H1 (cell line): ENCODE measurements at regions not wholly inside any gene's neighbourhood (a gene's known extent, or its start where the extent isn't known, plus 50 kb on each side); places are given as distances from the start of the nearest gene placed in this dataset.

Source experiments
- CTCF ChIA-PET: fragments of 300-600 bp; sonication (Branson Sonifier 250); formaldehyde crosslinking; loops from one replicate; lab custom pipeline; 2021; ENCODE audit not compliant: partially characterized antibody; lab: Charles Lee
- POLR2A ChIA-PET: fragments of 300-600 bp; sonication (Branson Sonifier 250); formaldehyde crosslinking; loops from one replicate; lab custom pipeline; 2021; ENCODE audit warnings: inconsistent platforms; ENCODE audit not compliant: partially characterized antibody; lab: Charles Lee
- DNase-seq, 2 experiments: peaks; one replicate each; pipeline versions ENCODE4 v3.0.0 to v3.0.0-alpha.2; 2010 to 2022; ENCODE audit warnings: low spot score in 2 of 2, low read depth in 1 of 2, mixed read lengths in 1 of 2
- FAIRE-seq: peaks from 2 replicates; lab custom pipeline; 2011; peaks lifted over from hg19 to GRCh38; lab: Jason Lieb, UNC
- H2AFZ ChIP-seq: 2 replicates; pipeline ENCODE4 v1.8.1; 2012; ENCODE audit warnings: low read length, inconsistent platforms
- H2AK5ac ChIP-seq: 2 replicates; pipeline ENCODE4 v1.6.1; 2013; ENCODE audit warnings: low read depth, low read length
- H2BK120ac ChIP-seq: replicated peaks from 2 replicates; pipeline ENCODE3; 2013; ENCODE audit warnings: low read depth, low read length, inconsistent platforms
- H2BK12ac ChIP-seq: 2 replicates; pipeline ENCODE4 v1.6.1; 2013; ENCODE audit warnings: low read depth, low read length
- H2BK15ac ChIP-seq: 2 replicates; pipeline ENCODE4 v1.6.1; 2013; ENCODE audit warnings: low read length
- H2BK20ac ChIP-seq: 2 replicates; pipeline ENCODE4 v1.6.1; 2013; ENCODE audit warnings: low read length
- H2BK5ac ChIP-seq: 2 replicates; pipeline ENCODE4 v1.6.1; 2013; ENCODE audit warnings: low read depth, low read length
- H3K14ac ChIP-seq: 2 replicates; pipeline ENCODE4 v1.6.1; 2013; ENCODE audit warnings: inconsistent platforms; ENCODE audit not compliant: insufficient read length
- H3K18ac ChIP-seq: 2 replicates; pipeline ENCODE4 v1.6.1; 2013; ENCODE audit warnings: low read length; ENCODE audit errors: extremely low read depth
- H3K23ac ChIP-seq: 2 replicates; pipeline ENCODE4 v1.6.1; 2013; ENCODE audit warnings: inconsistent platforms; ENCODE audit not compliant: insufficient read length
- H3K23me2 ChIP-seq: 2 replicates; pipeline ENCODE4 v1.6.1; 2013; ENCODE audit warnings: low read depth, low read length
- H3K27ac ChIP-seq: 2 replicates; pipeline ENCODE4 v1.6.1; 2011; ENCODE audit warnings: low read depth, low read length, inconsistent platforms
- H3K27me3 ChIP-seq, 4 experiments: replicated peaks in 1 of 4; 1 replicate in 1 of 4; 2 replicates in 3 of 4; pipeline versions ENCODE4 v1.6.1 to v1.8.1; 2011 to 2013; ENCODE audit warnings: low read length in 3 of 4, mild to moderate bottlenecking in 3 of 4, inconsistent platforms in 2 of 4, mixed read lengths in 2 of 4, moderate library complexity in 1 of 4; ENCODE audit not compliant: control insufficient read depth in 3 of 4, insufficient read depth in 3 of 4; ENCODE audit errors: extremely low read depth in 1 of 4
- H3K36me3 ChIP-seq, 4 experiments: 2 replicates each; pipeline versions ENCODE4 v1.6.1 to v1.8.1; 2011 to 2013; ENCODE audit warnings: mild to moderate bottlenecking in 4 of 4, low read length in 3 of 4, moderate library complexity in 2 of 4, control low read depth in 1 of 4, inconsistent platforms in 1 of 4; ENCODE audit not compliant: insufficient read depth in 4 of 4, control insufficient read depth in 2 of 4
- H3K4ac ChIP-seq: replicated peaks from 2 replicates; pipeline ENCODE3; 2013; ENCODE audit warnings: low read length, low read depth, mixed read lengths, inconsistent platforms; ENCODE audit not compliant: insufficient read length
- H3K4me1 ChIP-seq, 4 experiments: replicated peaks in 1 of 4; 1 replicate in 1 of 4; 2 replicates in 3 of 4; pipeline versions ENCODE4 v1.6.1 to v1.8.1; 2011 to 2013; ENCODE audit warnings: low read length in 3 of 4, inconsistent platforms in 2 of 4, mixed read lengths in 1 of 4; ENCODE audit not compliant: insufficient read depth in 4 of 4, control insufficient read depth in 3 of 4
- H3K4me2 ChIP-seq, 2 experiments: 2 replicates each; pipeline versions ENCODE4 v1.6.1 to v1.8.1; 2011 to 2013; ENCODE audit warnings: low read depth in 2 of 2, low read length in 2 of 2, control low read depth in 1 of 2, inconsistent platforms in 1 of 2, mild to moderate bottlenecking in 1 of 2; ENCODE audit not compliant: insufficient read depth in 1 of 2
- H3K4me3 ChIP-seq, 4 experiments: fragments of 200-600, 300-600 bp in 1 of 4; sonication (generic), shearing (Covaris generic), sonication (Bioruptor Twin) in 1 of 4; 2 replicates each; pipeline versions ENCODE4 v1.5.1 to v1.8.1; 2011 to 2016; ENCODE audit warnings: low read length in 4 of 4, low read depth in 3 of 4, control low read depth in 2 of 4, inconsistent platforms in 2 of 4, mild to moderate bottlenecking in 2 of 4, mixed read lengths in 1 of 4, moderate library complexity in 1 of 4; ENCODE audit not compliant: insufficient read depth in 2 of 4; ENCODE audit errors: extremely low read depth in 1 of 4
- H3K56ac ChIP-seq: replicated peaks from 2 replicates; pipeline ENCODE3; 2013; ENCODE audit warnings: low read depth, mild to moderate bottlenecking, mixed read lengths, low read length, inconsistent platforms; ENCODE audit not compliant: insufficient read length
- H3K79me1 ChIP-seq: 2 replicates; pipeline ENCODE4 v1.6.1; 2013; ENCODE audit warnings: low read depth, low read length, control low read depth
- H3K79me2 ChIP-seq, 2 experiments: 2 replicates each; pipeline versions ENCODE4 v1.6.1 to v1.8.1; 2012 to 2013; ENCODE audit warnings: low read length in 2 of 2, mild to moderate bottlenecking in 2 of 2, inconsistent platforms in 1 of 2; ENCODE audit not compliant: insufficient read depth in 2 of 2, control insufficient read depth in 1 of 2
- H3K9ac ChIP-seq, 4 experiments: replicated peaks in 1 of 4; 1 replicate in 1 of 4; 2 replicates in 3 of 4; pipeline versions ENCODE4 v1.6.1 to v1.8.1; 2011 to 2013; ENCODE audit warnings: low read depth in 3 of 4, low read length in 3 of 4, control low read depth in 2 of 4, mild to moderate bottlenecking in 2 of 4, moderate library complexity in 2 of 4, inconsistent platforms in 1 of 4; ENCODE audit errors: extremely low read depth in 1 of 4
- H3K9me3 ChIP-seq, 2 experiments: 2 replicates each; pipeline versions ENCODE4 v1.6.1 to v1.8.1; 2012 to 2013; ENCODE audit warnings: mild to moderate bottlenecking in 2 of 2, moderate library complexity in 2 of 2, control low read depth in 1 of 2, inconsistent platforms in 1 of 2, low read depth in 1 of 2, low read length in 1 of 2, mixed read lengths in 1 of 2; ENCODE audit not compliant: insufficient read depth in 2 of 2
- H4K20me1 ChIP-seq, 2 experiments: replicated peaks in 1 of 2; 2 replicates each; pipeline versions ENCODE3 to v1.8.1; 2011 to 2013; ENCODE audit warnings: inconsistent platforms in 2 of 2, low read length in 2 of 2, mild to moderate bottlenecking in 1 of 2; ENCODE audit not compliant: insufficient read depth in 2 of 2, control insufficient read depth in 1 of 2
- H4K5ac ChIP-seq: 2 replicates; pipeline ENCODE4 v1.6.1; 2013; ENCODE audit warnings: low read length, low read depth, mixed read lengths, inconsistent platforms; ENCODE audit not compliant: insufficient read length
- H4K8ac ChIP-seq: 2 replicates; pipeline ENCODE4 v1.8.0; 2013; ENCODE audit warnings: mild to moderate bottlenecking, moderate library complexity, low read length, inconsistent platforms; ENCODE audit not compliant: insufficient read depth; ENCODE audit errors: extremely low read depth
- H4K91ac ChIP-seq: replicated peaks from 2 replicates; pipeline ENCODE3; 2013; ENCODE audit warnings: low read length, mixed read lengths, inconsistent platforms; ENCODE audit not compliant: insufficient read length
- ASH2L ChIP-seq: fragments of 200-600, 300-600 bp; sonication (generic); IDR thresholded peaks from one replicate; pipeline ENCODE4 v1.7.1; 2017; ENCODE audit warnings: low read length
- BACH1 ChIP-seq: IDR thresholded peaks from 2 replicates; pipeline ENCODE4 v1.6.1; 2012; ENCODE audit warnings: low read length, improper control_type of control experiment
- CEBPB ChIP-seq: IDR thresholded peaks from 2 replicates; pipeline ENCODE4 v1.6.1; 2012; ENCODE audit warnings: low read depth, low read length
- EZH2 ChIP-seq: fragments of 200-600 bp; sonication (generic); IDR thresholded peaks from 2 replicates; pipeline ENCODE4 v1.7.1; 2012; ENCODE audit warnings: low read depth, mild to moderate bottlenecking, moderate library complexity, low read length, inconsistent platforms; ENCODE audit not compliant: severe bottlenecking
- MAFK ChIP-seq: IDR thresholded peaks from 2 replicates; pipeline ENCODE4 v1.6.1; 2012; ENCODE audit warnings: low read depth, mild to moderate bottlenecking, improper control_type of control experiment, low read length
- RNF2 ChIP-seq: fragments of 200-900, 300-1000 bp; sonication (generic); IDR thresholded peaks from 2 replicates; pipeline ENCODE4 v1.7.1; 2016; ENCODE audit warnings: borderline replicate concordance, low read depth, mild to moderate bottlenecking, antibody characterized with exemption, low read length; ENCODE audit not compliant: poor library complexity, severe bottlenecking; ENCODE audit errors: missing control alignments
- SIRT6 ChIP-seq: IDR thresholded peaks from one replicate; pipeline ENCODE4 v1.7.1; 2012; ENCODE audit warnings: low read length, inconsistent platforms
- SIX5 ChIP-seq: IDR thresholded peaks from 2 replicates; pipeline ENCODE4 v1.6.1; 2011; ENCODE audit warnings: mild to moderate bottlenecking, low read depth, low read length
- SP4 ChIP-seq: IDR thresholded peaks from 2 replicates; pipeline ENCODE4 v1.6.1; 2012; ENCODE audit warnings: low read length, inconsistent platforms
- SRF ChIP-seq: IDR thresholded peaks from 2 replicates; pipeline ENCODE4 v1.6.1; 2011; ENCODE audit warnings: mild to moderate bottlenecking, low read depth, low read length, moderate library complexity
- TAF7 ChIP-seq: optimal IDR thresholded peaks from 2 replicates; pipeline ENCODE3; 2011; ENCODE audit warnings: low read depth, mild to moderate bottlenecking, inconsistent platforms, low read length, moderate library complexity, borderline replicate concordance
- USF2 ChIP-seq: IDR thresholded peaks from 2 replicates; pipeline ENCODE4 v1.6.1; 2011; ENCODE audit warnings: low read length, improper control_type of control experiment
- WGBS, 2 experiments: shearing (Covaris generic) in 1 of 2; methylation state at CpG; one replicate each; pipeline versions ENCODE4 v1.1.6 to v1.1.7; 2013 to 2015; ENCODE audit warnings: low lambda C conversion rate in 2 of 2, mixed read lengths in 2 of 2, inconsistent platforms in 1 of 2, low coverage in 1 of 2, missing lambda C conversion rate in 1 of 2; ENCODE audit not compliant: insufficient replicate concordance in 2 of 2, insufficient coverage in 1 of 2, insufficient read length in 1 of 2; ENCODE audit errors: extremely low coverage in 1 of 2, missing lambda C conversion rate in 1 of 2; 5-methylcytosine and 5-hydroxymethylcytosine counted together
- TF ChIP-seq, protein P1 (sequence below): IDR thresholded peaks from 2 replicates; pipeline ENCODE4 v1.6.1; 2012; ENCODE audit warnings: low read length, inconsistent platforms

- Histone ChIP-seq H3K4me2 (no peak overlapping the region), H4K20me1 (no peaks in the 10 kb centered on the region), H4K91ac (no peak overlapping the region), H3K27ac (no peak overlapping the region), H3K4me1 (no peaks in the 10 kb centered on the region), H3K79me1 (no peaks in the 10 kb centered on the region), H3K56ac (no peak overlapping the region), H4K5ac (no peak overlapping the region), H3K4ac (no peak overlapping the region), H3K79me2 (no peaks in the 10 kb centered on the region), H3K23me2 (no peaks in the 10 kb centered on the region), H2AK5ac (no peak overlapping the region), H3K27me3 (no peaks in the 10 kb centered on the region), H4K8ac (no peak overlapping the region), H3K36me3 (no peaks in the 10 kb centered on the region), H3K4me3 (no peak overlapping the region), H2AFZ (no peak overlapping the region), H3K23ac (no peak overlapping the region), H2BK15ac (no peak overlapping the region), H3K18ac (no peak overlapping the region), H2BK12ac (no peak overlapping the region), H2BK20ac (no peak overlapping the region), H3K9ac (no peak overlapping the region), H2BK120ac (no peak overlapping the region), H2BK5ac (no peak overlapping the region), H3K14ac (no peak overlapping the region), H3K9me3 (no peaks in the 10 kb centered on the region)
- ChIA-PET POLR2A (no interaction called here), CTCF (interaction anchor here (2.6 kb wide), 1 partner anchor 13 kb away, joined by 9 read pairs; no protein-coding TSS in a partner anchor)
- 88% methylated on average over 2 of the region's 2 CpGs; no CpG with 5 or more reads in 1 of the 2 experiments for WGBS, 2 experiments
- FAIRE-seq (no peak), DNase-seq (no peak)
- TF ChIP-seq MAFK: no peak
- TF ChIP-seq, protein P1, sequence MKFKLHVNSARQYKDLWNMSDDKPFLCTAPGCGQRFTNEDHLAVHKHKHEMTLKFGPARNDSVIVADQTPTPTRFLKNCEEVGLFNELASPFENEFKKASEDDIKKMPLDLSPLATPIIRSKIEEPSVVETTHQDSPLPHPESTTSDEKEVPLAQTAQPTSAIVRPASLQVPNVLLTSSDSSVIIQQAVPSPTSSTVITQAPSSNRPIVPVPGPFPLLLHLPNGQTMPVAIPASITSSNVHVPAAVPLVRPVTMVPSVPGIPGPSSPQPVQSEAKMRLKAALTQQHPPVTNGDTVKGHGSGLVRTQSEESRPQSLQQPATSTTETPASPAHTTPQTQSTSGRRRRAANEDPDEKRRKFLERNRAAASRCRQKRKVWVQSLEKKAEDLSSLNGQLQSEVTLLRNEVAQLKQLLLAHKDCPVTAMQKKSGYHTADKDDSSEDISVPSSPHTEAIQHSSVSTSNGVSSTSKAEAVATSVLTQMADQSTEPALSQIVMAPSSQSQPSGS: no peak
- TF ChIP-seq CEBPB: no peak
- no peak for TF ChIP-seq ASH2L
- no peak for TF ChIP-seq BACH1
- no peak for TF ChIP-seq USF2
- TF ChIP-seq TAF7: no peak
- no peak for TF ChIP-seq SRF
- TF ChIP-seq EZH2: no peak
- TF ChIP-seq RNF2: no peak
- TF ChIP-seq SP4: no peak
- TF ChIP-seq SIRT6: no peak
- TF ChIP-seq SIX5: no peak
These were observed 196.2 kb downstream of the DEPDC1B start for GRCh38 chr5:60503771-60504170.
